Heart left ventricle (tissue), 16 donors: ENCODE measurements at regions not wholly inside any gene's neighbourhood (a gene's known extent, or its start where the extent isn't known, plus 50 kb on each side); places are given as distances from the start of the nearest gene placed in this dataset.

Experiments used
- ATAC-seq, 4 donors: fragments of 200-7000 bp; cut with Tn5 transposase; one replicate each; pipeline ENCODE4 v1.9.1; 2020 to 2022; ENCODE audit warnings: moderate library complexity in 4 of 4, mild to moderate bottlenecking in 3 of 4, moderate number of reproducible peaks in 1 of 4
- DNase-seq, 5 donors: peaks; one replicate each; pipeline ENCODE4 v3.0.0-alpha.2; 2020
- H3K27ac ChIP-seq, 12 donors: fragments of 200-600 bp; sonication (generic) in 4 of 12; one replicate each; pipeline versions ENCODE4 v1.5.0 to v1.8.0; 2016 to 2022; ENCODE audit warnings: mild to moderate bottlenecking in 2 of 12
- H3K27me3 ChIP-seq, 9 donors: fragments of 200-600 bp; sonication (generic) in 2 of 9; one replicate each; pipeline versions ENCODE4 v1.5.1 to v1.8.0; 2016 to 2022; ENCODE audit warnings: mild to moderate bottlenecking in 3 of 9
- H3K36me3 ChIP-seq, 9 donors: fragments of 200-600 bp; sonication (generic) in 2 of 9; one replicate each; pipeline versions ENCODE4 v1.5.0 to v1.8.0; 2018 to 2022; ENCODE audit warnings: mild to moderate bottlenecking in 2 of 9
- H3K4me1 ChIP-seq, 12 donors: fragments of 200-600 bp; sonication (generic) in 4 of 12; one replicate each; pipeline versions ENCODE4 v1.5.0 to v1.8.0; 2016 to 2022; ENCODE audit warnings: mild to moderate bottlenecking in 3 of 12
- H3K4me3 ChIP-seq, 12 donors: fragments of 200-600 bp; sonication (generic) in 4 of 12; one replicate each; pipeline versions ENCODE4 v1.5.0 to v1.8.0; 2017 to 2022; ENCODE audit warnings: mild to moderate bottlenecking in 9 of 12, moderate library complexity in 4 of 12
- H3K9me3 ChIP-seq, 12 donors: fragments of 200-600 bp; sonication (generic) in 4 of 12; one replicate each; pipeline versions ENCODE4 v1.5.0 to v1.8.0; 2016 to 2022; ENCODE audit warnings: mild to moderate bottlenecking in 1 of 12
- POLR2A ChIP-seq, 2 donors: fragments of 450-650 bp; IDR thresholded peaks; one replicate each; pipeline ENCODE4 v1.6.1; 2017; ENCODE audit warnings: antibody characterized with exemption in 2 of 2, mild to moderate bottlenecking in 2 of 2, moderate library complexity in 2 of 2
- WGBS, 4 donors: extraction: QIAGEN DNeasy Blood & Tissue Kit in 2 of 4; methylation state at CpG; one replicate each; pipeline versions ENCODE4 v1.1.5 to v1.1.7; 2013 to 2018; 5-methylcytosine and 5-hydroxymethylcytosine counted together
- intact Hi-C, 10 donors: fragments of 100-400 bp; cut with DNase I; formaldehyde crosslinking; loops; one replicate each; pipeline versions ENCODE4 v1.11.1 to v1.14.2; 2022
- TF ChIP-seq, protein P1 (sequence below), 12 donors: fragments of 200-600 bp; sonication (generic) in 4 of 12; IDR thresholded peaks; one replicate each; pipeline versions ENCODE4 v1.5.0 to v1.8.0; 2018 to 2022; ENCODE audit warnings: antibody characterized with exemption in 12 of 12, mild to moderate bottlenecking in 5 of 12
- donor health status: ischemic (EF 13 %, LVEDD 7.1; RV severe dilation, severe dysfunction).
- donor health status: healthy with polysubstance abuse.
- donor health status: DM: no; HTN: yes; CAD: no.
- donor health status: DM: no; HTN: no; CAD: no.
- donor health status: ischemic (EF 25% LVEDD 6.9; RV normal size, moderate dysfunction).
- donor health status: ischemic (EF 25% LVEDD 5.7; RV mildly dilated, moderate dysfunction).
- donor health status: healthy.
- donor health status: DM: yes; HTN: yes; CAD: no.
- donor health status: ischemic (EF 35%, LVEDD 5.7; RV mildly dilated, moderate dysfunction).
- donor health status: nonischemic (EF 11% LVEDD 7.7; RV severe dilation, severe dysfunction).
- donor health status: DM: yes; HTN: yes; CAD: no.
- donor health status: PGD.
- donor health status: ischemic (EF 29% LVEDD 5.4; RV normal size, mild dysfunction).
- donor health status: nonischemic (EF 23%, LVEDD 6.1; RV moderate dilation, normal function).

DNA sequence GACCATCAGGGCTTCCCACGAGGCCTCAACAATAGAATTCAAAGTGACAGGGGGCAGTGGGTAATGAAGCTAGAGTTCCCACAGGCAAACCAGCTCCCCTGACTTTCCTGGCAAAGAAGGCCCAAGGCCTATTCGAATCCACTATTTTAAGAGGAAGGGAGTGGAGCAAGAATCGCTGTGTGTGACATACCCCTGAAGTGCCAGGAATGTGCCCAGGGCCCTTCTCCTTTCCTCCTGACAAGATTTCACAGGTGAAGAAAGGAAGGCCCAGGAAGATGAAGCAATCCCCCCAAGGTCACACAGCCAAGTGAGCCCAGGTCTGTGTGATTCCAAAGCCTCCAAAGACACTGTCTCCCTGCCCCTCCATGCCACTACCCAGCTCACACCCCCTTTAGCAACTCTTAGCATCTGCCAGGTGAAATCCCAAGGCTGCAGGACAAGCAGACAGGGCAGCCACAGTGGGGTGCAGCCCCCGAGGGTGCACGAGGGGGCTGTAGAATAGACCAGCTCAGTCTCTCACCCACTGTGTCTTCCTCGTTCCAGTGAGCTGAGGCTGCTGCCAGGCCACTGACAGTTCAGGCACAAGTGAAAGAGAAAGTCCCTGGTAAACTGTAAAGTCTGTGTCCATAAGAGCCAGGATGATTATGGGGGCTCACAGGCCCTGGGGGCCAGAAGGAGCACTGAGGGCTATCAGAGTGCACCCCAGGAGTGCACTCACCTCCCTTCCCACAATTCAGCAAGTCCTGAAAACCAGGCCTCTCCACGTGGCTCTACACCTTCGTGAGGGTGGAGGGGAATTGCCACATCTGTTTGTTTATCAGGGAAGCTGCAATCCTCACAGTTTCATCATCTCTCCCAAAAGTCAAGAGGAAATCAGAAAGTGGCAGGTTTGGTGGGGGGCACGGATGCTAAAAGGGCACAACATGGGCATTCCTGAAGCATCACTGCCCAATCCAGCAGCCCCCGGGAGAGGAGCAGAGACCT, 70.8 kb upstream of the ZMIZ1 start:
- peaks cover 0 to 18% (median 0%) of the 10 kb centered on the region in 12 donors for H3K4me1 ChIP-seq
- 79 to 90% (median 83%) methylated on average over 9 to 10 of the region's 10 CpGs for WGBS, 4 donors
- DNase-seq (peak in 1 of 5 donors; percentile 13), ATAC-seq (no peak)
- no peak overlapping the region for H3K27ac ChIP-seq
- no peaks in the 10 kb centered on the region for H3K36me3 ChIP-seq
- H3K27me3 ChIP-seq, result no peaks in the 10 kb centered on the region
- TF ChIP-seq POLR2A (IDR thresholded peaks at IDR 0.05), result no peak
- TF ChIP-seq, protein P1, sequence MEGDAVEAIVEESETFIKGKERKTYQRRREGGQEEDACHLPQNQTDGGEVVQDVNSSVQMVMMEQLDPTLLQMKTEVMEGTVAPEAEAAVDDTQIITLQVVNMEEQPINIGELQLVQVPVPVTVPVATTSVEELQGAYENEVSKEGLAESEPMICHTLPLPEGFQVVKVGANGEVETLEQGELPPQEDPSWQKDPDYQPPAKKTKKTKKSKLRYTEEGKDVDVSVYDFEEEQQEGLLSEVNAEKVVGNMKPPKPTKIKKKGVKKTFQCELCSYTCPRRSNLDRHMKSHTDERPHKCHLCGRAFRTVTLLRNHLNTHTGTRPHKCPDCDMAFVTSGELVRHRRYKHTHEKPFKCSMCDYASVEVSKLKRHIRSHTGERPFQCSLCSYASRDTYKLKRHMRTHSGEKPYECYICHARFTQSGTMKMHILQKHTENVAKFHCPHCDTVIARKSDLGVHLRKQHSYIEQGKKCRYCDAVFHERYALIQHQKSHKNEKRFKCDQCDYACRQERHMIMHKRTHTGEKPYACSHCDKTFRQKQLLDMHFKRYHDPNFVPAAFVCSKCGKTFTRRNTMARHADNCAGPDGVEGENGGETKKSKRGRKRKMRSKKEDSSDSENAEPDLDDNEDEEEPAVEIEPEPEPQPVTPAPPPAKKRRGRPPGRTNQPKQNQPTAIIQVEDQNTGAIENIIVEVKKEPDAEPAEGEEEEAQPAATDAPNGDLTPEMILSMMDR (IDR thresholded peaks at IDR 0.05), result no peak
- intact Hi-C loops, result no loop called here
- H3K4me3 ChIP-seq, result no peak overlapping the region
- H3K9me3 ChIP-seq, result no peaks in the 10 kb centered on the region

DNA sequence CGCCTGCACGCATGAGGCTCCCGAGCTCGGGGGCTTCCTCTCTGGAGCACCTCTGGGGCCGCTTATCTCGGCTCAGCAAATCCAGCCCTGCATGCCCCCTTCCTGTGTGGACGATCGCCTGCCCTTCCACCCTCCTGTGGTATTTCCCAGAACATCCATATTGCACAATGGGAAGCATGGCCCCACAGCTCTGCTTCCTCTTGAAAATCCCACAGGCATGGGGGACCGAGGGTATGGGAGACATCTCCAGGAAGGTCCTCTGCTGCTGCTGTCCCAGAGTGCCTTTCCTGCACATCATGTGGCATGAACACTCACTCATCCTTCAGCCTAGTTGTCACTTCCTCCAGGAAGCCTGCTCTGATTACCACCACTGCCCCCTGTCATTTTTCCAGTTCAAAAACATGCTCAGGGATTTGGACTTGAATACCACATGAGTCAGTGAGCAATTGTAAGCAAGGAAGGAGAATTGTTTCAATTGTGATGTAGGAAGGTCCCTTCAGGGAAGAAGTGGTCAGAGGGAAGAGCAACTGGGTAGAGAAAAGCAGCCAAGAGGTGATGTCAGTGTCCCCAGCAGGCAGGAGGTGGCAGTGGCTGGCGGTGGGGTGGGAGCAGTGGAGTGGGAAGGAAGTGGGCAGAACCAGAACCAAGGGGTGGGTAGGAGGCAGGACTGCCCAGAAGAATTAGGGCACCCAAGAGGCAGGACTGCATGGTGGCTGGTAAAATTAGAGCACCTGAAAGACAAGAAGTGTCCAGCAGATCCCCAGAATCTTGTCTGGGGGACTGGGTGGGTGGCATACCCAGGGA, 67.5 kb upstream of the ZMIZ1 start:
- no peaks in the 10 kb centered on the region for H3K36me3 ChIP-seq
- no peak overlapping the region for H3K4me3 ChIP-seq
- H3K4me1 ChIP-seq, result peaks cover 0 to 18% (median 5%) of the 10 kb centered on the region in 12 donors
- peak in 1 of 5 donors; percentile 44 for DNase-seq
- intact Hi-C loops, result no loop called here
- 54 to 64% (median 56%) methylated on average over 10 of the region's 10 CpGs for WGBS, 4 donors
- TF ChIP-seq, protein P1 (IDR thresholded peaks at IDR 0.05), result no peak
- TF ChIP-seq POLR2A (IDR thresholded peaks at IDR 0.05), result no peak
- no peaks in the 10 kb centered on the region for H3K9me3 ChIP-seq
- no peak overlapping the region for H3K27ac ChIP-seq
- no peaks in the 10 kb centered on the region for H3K27me3 ChIP-seq
- ATAC-seq, result peak in 1 of 4 donors; percentile 12

DNA sequence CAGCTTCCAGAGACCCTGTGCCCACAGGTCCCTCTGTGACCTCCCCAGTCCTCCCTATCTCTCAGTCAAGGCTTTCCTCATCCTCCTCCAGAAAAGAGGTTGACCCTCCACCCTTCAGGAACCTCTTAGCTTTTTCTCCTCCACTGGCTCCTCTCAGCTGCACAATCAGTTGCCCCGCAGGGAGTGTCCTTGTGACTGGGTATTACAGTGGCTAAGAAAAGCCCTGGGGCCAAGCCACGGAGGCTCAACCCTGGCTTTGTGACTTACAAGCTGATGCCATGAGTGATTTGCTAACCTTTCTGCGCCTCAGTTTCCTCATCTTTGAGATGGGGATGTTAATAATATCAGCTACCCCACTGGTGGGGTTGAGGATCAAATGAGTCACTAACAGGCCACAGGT, 66.4 kb upstream of the ZMIZ1 start:
- Histone ChIP-seq H3K4me3 (no peak overlapping the region), H3K4me1 (peaks cover 0 to 21% (median 5%) of the 10 kb centered on the region in 12 donors), H3K27ac (no peak overlapping the region), H3K36me3 (no peaks in the 10 kb centered on the region), H3K27me3 (no peaks in the 10 kb centered on the region), H3K9me3 (no peaks in the 10 kb centered on the region)
- no peak for TF ChIP-seq POLR2A (IDR thresholded peaks at IDR 0.05)
- intact Hi-C loops, result no loop called here
- 74 to 84% (median 82%) methylated on average over 3 of the region's 3 CpGs for WGBS, 4 donors
- ATAC-seq, result no peak
- peak in 1 of 5 donors; percentile 14 for DNase-seq

DNA sequence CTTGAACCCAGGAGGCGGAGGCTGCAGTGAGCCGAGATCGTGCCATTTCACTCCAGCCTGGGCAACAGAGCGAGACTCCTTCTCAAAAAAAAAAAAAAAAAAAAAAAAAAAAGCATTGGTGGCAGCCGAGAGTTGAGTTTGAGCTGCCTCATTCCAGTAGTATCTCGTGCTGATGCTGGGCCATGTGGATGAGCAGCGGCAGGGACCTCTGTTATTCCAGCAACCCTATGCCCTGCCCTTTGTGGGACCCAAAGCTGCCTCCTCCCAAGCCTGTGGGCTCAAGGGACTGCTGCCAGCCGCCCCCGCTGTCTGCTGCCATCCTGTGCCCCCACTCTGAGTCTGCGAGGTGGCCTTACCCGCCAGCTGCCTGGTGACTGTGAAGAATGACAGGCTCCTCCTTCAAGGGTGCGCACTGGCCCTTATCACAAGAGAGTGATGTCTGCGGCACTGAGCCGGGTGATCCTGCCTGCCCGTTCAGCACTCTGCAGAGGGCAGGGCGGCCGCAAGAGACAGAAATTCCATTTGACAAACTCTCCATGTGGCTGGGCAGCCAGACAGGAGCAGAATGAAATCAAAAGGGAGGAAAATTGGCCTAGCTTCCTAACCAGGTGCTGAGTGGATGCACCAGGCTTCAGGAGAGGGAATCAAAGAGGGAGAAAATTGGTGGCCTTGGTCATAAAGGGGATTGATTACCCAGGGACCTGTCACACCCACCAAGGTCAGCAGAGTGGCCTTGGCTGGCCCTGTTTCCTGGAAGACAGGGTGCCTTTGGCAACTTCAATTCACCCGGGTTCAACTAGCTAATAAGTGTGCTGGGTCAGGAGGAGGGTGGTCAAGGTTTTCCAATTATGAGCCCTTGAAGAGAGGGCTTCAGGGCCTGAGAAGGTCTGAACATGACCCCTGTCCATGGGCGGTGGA, 65.3 kb upstream of the ZMIZ1 start:
- H3K27ac ChIP-seq, result peak overlapping the region in 4 of 12 donors; percentile 28 to 57 (median 42)
- 60 to 84% (median 69%) methylated on average over 17 to 19 of the region's 19 CpGs for WGBS, 4 donors
- no peaks in the 10 kb centered on the region for H3K9me3 ChIP-seq
- ATAC-seq, result peak; percentile 75 to 84 (median 76)
- no peaks in the 10 kb centered on the region for H3K27me3 ChIP-seq
- intact Hi-C loops, result no loop called here
- no peak overlapping the region for H3K4me3 ChIP-seq
- DNase-seq, result peak; percentile 39 to 62 (median 51)
- TF ChIP-seq, protein P1 (IDR thresholded peaks at IDR 0.05), result no peak
- no peak for TF ChIP-seq POLR2A (IDR thresholded peaks at IDR 0.05)
- H3K4me1 ChIP-seq, result peaks cover 0 to 19% (median 7%) of the 10 kb centered on the region in 12 donors
- no peaks in the 10 kb centered on the region for H3K36me3 ChIP-seq
